GM19468 (cell line): ENCODE measurements at regions not wholly inside any gene's neighbourhood (a gene's known extent, or its start where the extent isn't known, plus 50 kb on each side); places are given as distances from the start of the nearest gene placed in this dataset.

Experiments used
- ATAC-seq: cut with Tn5 transposase; IDR thresholded peaks from one replicate; pipeline ENCODE4 v1.9.1; 2021; ENCODE audit warnings: mild to moderate bottlenecking, moderate library complexity, moderate number of reproducible peaks; ENCODE audit not compliant: unreplicated experiment; ENCODE audit errors: extremely low read depth

GRCh38 chr6:140101367-140101766 lies 726.9 kb upstream of the CITED2 start:
- ATAC-seq = no peak

GRCh38 chr6:140095532-140095931 lies 721.1 kb upstream of the CITED2 start:
- no peak for ATAC-seq

GRCh38 chr6:140091895-140092294 lies 717.4 kb upstream of the CITED2 start:
- ATAC-seq = no peak

GRCh38 chr6:140090871-140091270 lies 716.4 kb upstream of the CITED2 start:
- ATAC-seq = no peak

- ATAC-seq = no peak
Measured at GRCh38 chr6:140083375-140083774, 708.9 kb upstream of the CITED2 start.

GRCh38 chr6:140082867-140083297 lies 708.4 kb upstream of the CITED2 start:
- no peak for ATAC-seq

- ATAC-seq = no peak
Measured at GRCh38 chr6:140079328-140079727, 704.9 kb upstream of the CITED2 start.

- ATAC-seq = no peak
Measured at GRCh38 chr6:140078561-140079125, 704.2 kb upstream of the CITED2 start.

GRCh38 chr6:140077827-140078560 lies 703.5 kb upstream of the CITED2 start:
- no peak for ATAC-seq

- ATAC-seq = no peak
Measured at GRCh38 chr6:140076105-140076504, 701.7 kb upstream of the CITED2 start.

GRCh38 chr6:140073456-140073855 lies 699.0 kb upstream of the CITED2 start:
- ATAC-seq = no peak

GRCh38 chr6:140071601-140072062 lies 697.2 kb upstream of the CITED2 start:
- ATAC-seq = no peak

- ATAC-seq = no peak
Measured at GRCh38 chr6:140070846-140071473, 696.5 kb upstream of the CITED2 start.

- no peak for ATAC-seq
Measured at GRCh38 chr6:140069576-140069975, 695.1 kb upstream of the CITED2 start.

GRCh38 chr6:140068801-140069200 lies 694.4 kb upstream of the CITED2 start:
- no peak for ATAC-seq

- no peak for ATAC-seq
Measured at GRCh38 chr6:140064366-140064765, 689.9 kb upstream of the CITED2 start.

- no peak for ATAC-seq
Measured at GRCh38 chr6:140063021-140063399, 688.6 kb upstream of the CITED2 start.

GRCh38 chr6:140062043-140063020 lies 687.9 kb upstream of the CITED2 start:
- ATAC-seq = no peak

- no peak for ATAC-seq
Measured at GRCh38 chr6:140061110-140062042, 686.9 kb upstream of the CITED2 start.
